HepG2 (cell line): ENCODE measurements at regions not wholly inside any gene's neighbourhood (a gene's known extent, or its start where the extent isn't known, plus 50 kb on each side); places are given as distances from the start of the nearest gene placed in this dataset.

Source experiments
- ATAC-seq: fragments of 200-7000 bp; cut with Tn5 transposase; 3 replicates; pipeline ENCODE4 v1.9.1; 2020; ENCODE audit warnings: mild to moderate bottlenecking, moderate library complexity
- BruUV-seq: library from RNA; stranded (reverse); fragments of 400-500 nt; replicated peaks from 2 replicates; lab custom pipeline; 2021; lab: Mats Ljungman, UMichigan
- CTCF ChIA-PET: fragments of 300-600 bp; formaldehyde crosslinking; extraction: SDS; loops from one replicate; lab custom pipeline; 2021; ENCODE audit warnings: low total read pairs, inconsistent platforms, low intra/inter-chr PET ratio; lab: Yijun Ruan, JAX
- POLR2A ChIA-PET: fragments of 350-600 bp; sonication (Branson Sonifier 250); formaldehyde crosslinking; loops from one replicate; lab custom pipeline; 2020; ENCODE audit warnings: antibody characterized with exemption, inconsistent platforms; lab: Yijun Ruan, JAX
- DNase-seq: peaks from one replicate; pipeline ENCODE4 v3.0.0-alpha.2; 2015; ENCODE audit warnings: low spot score
- FAIRE-seq: peaks from 3 replicates; lab custom pipeline; 2011; peaks lifted over from hg19 to GRCh38; lab: Jason Lieb, UNC
- H2AFZ ChIP-seq: one replicate; pipeline ENCODE4 v1.6.1; 2011; ENCODE audit warnings: low read length, inconsistent platforms
- H3K27ac ChIP-seq: fragments of 300-600 bp; 3 replicates; pipeline ENCODE4 v1.8.0; 2011; ENCODE audit warnings: mixed run types, mild to moderate bottlenecking, mixed read lengths, low read length, inconsistent platforms; ENCODE audit not compliant: insufficient read depth; ENCODE audit errors: extremely low read length
- H3K27me3 ChIP-seq, 2 experiments: fragments of 200-600 bp in 1 of 2; 2 replicates in 1 of 2; 3 replicates in 1 of 2; pipeline versions ENCODE4 v1.6.0 to v1.8.0; 2011; ENCODE audit warnings: low read length in 2 of 2, mild to moderate bottlenecking in 2 of 2, moderate library complexity in 2 of 2, inconsistent platforms in 1 of 2; ENCODE audit not compliant: insufficient read depth in 2 of 2, control insufficient read depth in 1 of 2
- H3K36me3 ChIP-seq, 2 experiments: fragments of 200-600 bp in 1 of 2; replicated peaks in 1 of 2; 2 replicates in 1 of 2; 3 replicates in 1 of 2; pipeline versions ENCODE4 v1.5.1 to v1.8.0; 2011; ENCODE audit warnings: low read length in 2 of 2, inconsistent platforms in 1 of 2; ENCODE audit not compliant: insufficient read depth in 2 of 2, control insufficient read depth in 1 of 2
- H3K4me1 ChIP-seq: 2 replicates; pipeline ENCODE4 v1.5.1; 2012; ENCODE audit warnings: low read length, inconsistent platforms; ENCODE audit not compliant: insufficient read depth
- H3K4me2 ChIP-seq: 2 replicates; pipeline ENCODE4 v1.6.0; 2011; ENCODE audit warnings: low read depth, low read length, inconsistent platforms
- H3K4me3 ChIP-seq, 3 experiments: fragments of 200-600 bp in 1 of 3; sonication (generic), shearing (Covaris generic) in 1 of 3; replicated peaks in 1 of 3; 2 replicates each; pipeline ENCODE4 v1.5.1; 2011 to 2016; ENCODE audit warnings: low read length in 3 of 3, inconsistent platforms in 2 of 3, low read depth in 2 of 3, mild to moderate bottlenecking in 2 of 3, control low read depth in 1 of 3, mixed read lengths in 1 of 3; ENCODE audit not compliant: insufficient read depth in 1 of 3
- H3K79me2 ChIP-seq: one replicate; pipeline ENCODE4 v1.6.1; 2011; ENCODE audit warnings: low read length, inconsistent platforms; ENCODE audit not compliant: insufficient read depth
- H3K9ac ChIP-seq: 2 replicates; pipeline ENCODE4 v1.6.0; 2011; ENCODE audit warnings: mild to moderate bottlenecking, low read depth, low read length, inconsistent platforms; ENCODE audit not compliant: insufficient read depth
- H3K9me3 ChIP-seq: 2 replicates; pipeline ENCODE4 v1.5.1; 2012; ENCODE audit warnings: mild to moderate bottlenecking, low read length
- H4K20me1 ChIP-seq: 2 replicates; pipeline ENCODE4 v1.6.0; 2011; ENCODE audit warnings: inconsistent platforms, mild to moderate bottlenecking, low read length, moderate library complexity; ENCODE audit not compliant: insufficient read depth
- FOXK2 ChIP-seq: fragments of 450-650 bp; IDR thresholded peaks from 2 replicates; pipeline ENCODE4 v1.6.1; 2016
- FOXO1 ChIP-seq: sonication (generic); formaldehyde crosslinking; IDR thresholded peaks from 2 replicates; pipeline ENCODE4 v1.4.0; 2020; ENCODE audit warnings: missing genetic modification reagents
- SKI ChIP-seq: fragments of 450-650 bp; IDR thresholded peaks from one replicate; pipeline ENCODE4 v1.6.1; 2018; ENCODE audit warnings: mild to moderate bottlenecking; ENCODE audit not compliant: partially characterized antibody
- SMAD9 ChIP-seq: sonication (generic); formaldehyde crosslinking; IDR thresholded peaks from 2 replicates; pipeline ENCODE4 v1.5.1; 2020; ENCODE audit warnings: mild to moderate bottlenecking, missing genetic modification reagents
- TP53 ChIP-seq: sonication (generic); formaldehyde crosslinking; conservative IDR thresholded peaks from 2 replicates; pipeline ENCODE4 v1.4.0; 2020; ENCODE audit warnings: missing genetic modification reagents
- YEATS2 ChIP-seq: sonication (generic); formaldehyde crosslinking; IDR thresholded peaks from 2 replicates; pipeline ENCODE4 v1.4.0; 2020; ENCODE audit warnings: missing genetic modification reagents, borderline replicate concordance
- ZNF224 ChIP-seq: sonication (generic); formaldehyde crosslinking; IDR thresholded peaks from 2 replicates; pipeline ENCODE4 v1.5.0; 2020; ENCODE audit warnings: mild to moderate bottlenecking, missing genetic modification reagents
- ZNF546 ChIP-seq: sonication (generic); formaldehyde crosslinking; conservative IDR thresholded peaks from 2 replicates; pipeline ENCODE4 v1.8.1; 2023; ENCODE audit warnings: mild to moderate bottlenecking, missing genetic modification reagents
- ZNF792 ChIP-seq: IDR thresholded peaks from 2 replicates; pipeline ENCODE4 v1.6.1; 2016
- WGBS: methylation state at CpG from one replicate; pipeline ENCODE4 v1.1.6; 2017; ENCODE audit warnings: low lambda C conversion rate; 5-methylcytosine and 5-hydroxymethylcytosine counted together
- in situ Hi-C: cut with HindIII; loops from 2 replicates; pipeline ENCODE4 v1.10.0; 2017; ENCODE audit warnings: low pct_unique_long_range_greater_than_20kb; ENCODE audit not compliant: extremely low pct_ligation_motif_present
- intact Hi-C: fragments of 100-400 bp; cut with micrococcal nuclease; formaldehyde crosslinking; loops from one replicate; pipeline ENCODE4 v1.10.0; 2022; ENCODE audit not compliant: unreplicated experiment
- TF ChIP-seq, protein P1 (sequence below): sonication (generic); formaldehyde crosslinking; IDR thresholded peaks from 2 replicates; pipeline ENCODE4 v1.4.0; 2020; ENCODE audit warnings: missing genetic modification reagents, mild to moderate bottlenecking, borderline replicate concordance
- TF ChIP-seq, protein P2 (sequence below): sonication (generic); formaldehyde crosslinking; IDR thresholded peaks from 2 replicates; pipeline ENCODE4 v1.4.0; 2020; ENCODE audit warnings: missing genetic modification reagents, low read depth, mild to moderate bottlenecking, borderline replicate concordance
- TF ChIP-seq, protein P3 (sequence below): sonication (generic); formaldehyde crosslinking; IDR thresholded peaks from 2 replicates; pipeline ENCODE4 v1.8.1; 2022; ENCODE audit warnings: mild to moderate bottlenecking, missing genetic modification reagents
- TF ChIP-seq, protein P4 (sequence below): sonication (generic); formaldehyde crosslinking; IDR thresholded peaks from 2 replicates; pipeline ENCODE4 v1.9.0; 2021; ENCODE audit warnings: missing genetic modification reagents, borderline replicate concordance
- TF ChIP-seq, protein P5 (sequence below): sonication (generic); formaldehyde crosslinking; IDR thresholded peaks from 2 replicates; pipeline ENCODE4 v1.5.0; 2020; ENCODE audit warnings: mild to moderate bottlenecking, missing genetic modification reagents

DNA sequence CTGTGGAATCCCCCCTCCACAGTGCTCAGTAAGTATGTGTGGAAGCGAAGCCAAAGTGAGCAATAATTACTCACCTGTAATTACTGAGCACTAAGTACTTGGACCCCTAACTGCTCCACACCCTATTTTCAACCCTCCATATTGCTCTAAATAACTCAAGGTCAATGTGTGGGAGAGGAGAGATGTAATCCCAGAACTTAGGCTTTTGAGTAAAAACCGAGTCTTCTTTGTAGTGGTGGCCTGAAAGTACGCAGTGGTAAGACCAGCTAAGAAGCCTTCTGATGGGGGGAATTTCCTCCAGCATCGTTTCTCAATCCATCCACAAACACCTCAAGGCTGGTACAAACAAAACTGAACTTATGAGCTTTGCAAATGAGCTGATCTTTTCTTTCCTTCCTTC, 551.6 kb downstream of the ZEB2 start:
- intact Hi-C loops, result no loop called here
- ATAC-seq (no peak), DNase-seq (no peak), FAIRE-seq (no peak)
- Histone ChIP-seq H3K79me2 (no peaks in the 10 kb centered on the region), H3K9me3 (no peaks in the 10 kb centered on the region), H4K20me1 (no peaks in the 10 kb centered on the region), H3K27me3 (no peaks in the 10 kb centered on the region), H2AFZ (no peak overlapping the region), H3K4me2 (no peak overlapping the region), H3K27ac (no peak overlapping the region), H3K4me3 (no peak overlapping the region), H3K36me3 (no peaks in the 10 kb centered on the region), H3K9ac (no peak overlapping the region), H3K4me1 (no peaks in the 10 kb centered on the region)
- 37% methylated on average over 4 of the region's 4 CpGs for WGBS
- POLR2A ChIA-PET, result no interaction called here
- in situ Hi-C loops, result no loop called here
- no TSS peak for BruUV-seq
- CTCF ChIA-PET, result no interaction called here
- TF ChIP-seq, protein P1, sequence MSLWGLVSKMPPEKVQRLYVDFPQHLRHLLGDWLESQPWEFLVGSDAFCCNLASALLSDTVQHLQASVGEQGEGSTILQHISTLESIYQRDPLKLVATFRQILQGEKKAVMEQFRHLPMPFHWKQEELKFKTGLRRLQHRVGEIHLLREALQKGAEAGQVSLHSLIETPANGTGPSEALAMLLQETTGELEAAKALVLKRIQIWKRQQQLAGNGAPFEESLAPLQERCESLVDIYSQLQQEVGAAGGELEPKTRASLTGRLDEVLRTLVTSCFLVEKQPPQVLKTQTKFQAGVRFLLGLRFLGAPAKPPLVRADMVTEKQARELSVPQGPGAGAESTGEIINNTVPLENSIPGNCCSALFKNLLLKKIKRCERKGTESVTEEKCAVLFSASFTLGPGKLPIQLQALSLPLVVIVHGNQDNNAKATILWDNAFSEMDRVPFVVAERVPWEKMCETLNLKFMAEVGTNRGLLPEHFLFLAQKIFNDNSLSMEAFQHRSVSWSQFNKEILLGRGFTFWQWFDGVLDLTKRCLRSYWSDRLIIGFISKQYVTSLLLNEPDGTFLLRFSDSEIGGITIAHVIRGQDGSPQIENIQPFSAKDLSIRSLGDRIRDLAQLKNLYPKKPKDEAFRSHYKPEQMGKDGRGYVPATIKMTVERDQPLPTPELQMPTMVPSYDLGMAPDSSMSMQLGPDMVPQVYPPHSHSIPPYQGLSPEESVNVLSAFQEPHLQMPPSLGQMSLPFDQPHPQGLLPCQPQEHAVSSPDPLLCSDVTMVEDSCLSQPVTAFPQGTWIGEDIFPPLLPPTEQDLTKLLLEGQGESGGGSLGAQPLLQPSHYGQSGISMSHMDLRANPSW, result no peak
- no peak for TF ChIP-seq YEATS2
- TF ChIP-seq, protein P2, sequence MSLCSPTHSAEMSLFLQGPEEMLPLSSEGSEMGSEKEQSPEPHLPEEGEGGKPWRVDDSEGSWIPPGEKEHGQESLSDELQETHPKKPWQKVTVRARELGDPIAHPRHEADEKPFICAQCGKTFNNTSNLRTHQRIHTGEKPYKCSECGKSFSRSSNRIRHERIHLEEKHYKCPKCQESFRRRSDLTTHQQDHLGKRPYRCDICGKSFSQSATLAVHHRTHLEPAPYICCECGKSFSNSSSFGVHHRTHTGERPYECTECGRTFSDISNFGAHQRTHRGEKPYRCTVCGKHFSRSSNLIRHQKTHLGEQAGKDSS (CRISPR knock-in tag), result no peak
- TF ChIP-seq, protein P3, sequence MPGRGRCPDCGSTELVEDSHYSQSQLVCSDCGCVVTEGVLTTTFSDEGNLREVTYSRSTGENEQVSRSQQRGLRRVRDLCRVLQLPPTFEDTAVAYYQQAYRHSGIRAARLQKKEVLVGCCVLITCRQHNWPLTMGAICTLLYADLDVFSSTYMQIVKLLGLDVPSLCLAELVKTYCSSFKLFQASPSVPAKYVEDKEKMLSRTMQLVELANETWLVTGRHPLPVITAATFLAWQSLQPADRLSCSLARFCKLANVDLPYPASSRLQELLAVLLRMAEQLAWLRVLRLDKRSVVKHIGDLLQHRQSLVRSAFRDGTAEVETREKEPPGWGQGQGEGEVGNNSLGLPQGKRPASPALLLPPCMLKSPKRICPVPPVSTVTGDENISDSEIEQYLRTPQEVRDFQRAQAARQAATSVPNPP (CRISPR knock-in tag), result no peak
- TF ChIP-seq SMAD9 (CRISPR knock-in tag), result no peak
- TF ChIP-seq, protein P4, sequence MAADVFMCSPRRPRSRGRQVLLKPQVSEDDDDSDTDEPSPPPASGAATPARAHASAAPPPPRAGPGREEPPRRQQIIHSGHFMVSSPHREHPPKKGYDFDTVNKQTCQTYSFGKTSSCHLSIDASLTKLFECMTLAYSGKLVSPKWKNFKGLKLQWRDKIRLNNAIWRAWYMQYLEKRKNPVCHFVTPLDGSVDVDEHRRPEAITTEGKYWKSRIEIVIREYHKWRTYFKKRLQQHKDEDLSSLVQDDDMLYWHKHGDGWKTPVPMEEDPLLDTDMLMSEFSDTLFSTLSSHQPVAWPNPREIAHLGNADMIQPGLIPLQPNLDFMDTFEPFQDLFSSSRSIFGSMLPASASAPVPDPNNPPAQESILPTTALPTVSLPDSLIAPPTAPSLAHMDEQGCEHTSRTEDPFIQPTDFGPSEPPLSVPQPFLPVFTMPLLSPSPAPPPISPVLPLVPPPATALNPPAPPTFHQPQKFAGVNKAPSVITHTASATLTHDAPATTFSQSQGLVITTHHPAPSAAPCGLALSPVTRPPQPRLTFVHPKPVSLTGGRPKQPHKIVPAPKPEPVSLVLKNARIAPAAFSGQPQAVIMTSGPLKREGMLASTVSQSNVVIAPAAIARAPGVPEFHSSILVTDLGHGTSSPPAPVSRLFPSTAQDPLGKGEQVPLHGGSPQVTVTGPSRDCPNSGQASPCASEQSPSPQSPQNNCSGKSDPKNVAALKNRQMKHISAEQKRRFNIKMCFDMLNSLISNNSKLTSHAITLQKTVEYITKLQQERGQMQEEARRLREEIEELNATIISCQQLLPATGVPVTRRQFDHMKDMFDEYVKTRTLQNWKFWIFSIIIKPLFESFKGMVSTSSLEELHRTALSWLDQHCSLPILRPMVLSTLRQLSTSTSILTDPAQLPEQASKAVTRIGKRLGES (CRISPR knock-in tag), result no peak
- TF ChIP-seq ZNF224, result no peak
- no peak for TF ChIP-seq FOXO1 (CRISPR knock-in tag)
- TF ChIP-seq SKI, result no peak
- no peak for TF ChIP-seq FOXK2
- TF ChIP-seq, protein P5, sequence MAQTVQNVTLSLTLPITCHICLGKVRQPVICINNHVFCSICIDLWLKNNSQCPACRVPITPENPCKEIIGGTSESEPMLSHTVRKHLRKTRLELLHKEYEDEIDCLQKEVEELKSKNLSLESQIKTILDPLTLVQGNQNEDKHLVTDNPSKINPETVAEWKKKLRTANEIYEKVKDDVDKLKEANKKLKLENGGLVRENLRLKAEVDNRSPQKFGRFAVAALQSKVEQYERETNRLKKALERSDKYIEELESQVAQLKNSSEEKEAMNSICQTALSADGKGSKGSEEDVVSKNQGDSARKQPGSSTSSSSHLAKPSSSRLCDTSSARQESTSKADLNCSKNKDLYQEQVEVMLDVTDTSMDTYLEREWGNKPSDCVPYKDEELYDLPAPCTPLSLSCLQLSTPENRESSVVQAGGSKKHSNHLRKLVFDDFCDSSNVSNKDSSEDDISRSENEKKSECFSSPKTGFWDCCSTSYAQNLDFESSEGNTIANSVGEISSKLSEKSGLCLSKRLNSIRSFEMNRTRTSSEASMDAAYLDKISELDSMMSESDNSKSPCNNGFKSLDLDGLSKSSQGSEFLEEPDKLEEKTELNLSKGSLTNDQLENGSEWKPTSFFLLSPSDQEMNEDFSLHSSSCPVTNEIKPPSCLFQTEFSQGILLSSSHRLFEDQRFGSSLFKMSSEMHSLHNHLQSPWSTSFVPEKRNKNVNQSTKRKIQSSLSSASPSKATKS (CRISPR knock-in tag), result no peak
- TF ChIP-seq TP53 (CRISPR knock-in tag), result no peak
- TF ChIP-seq ZNF792 (CRISPR knock-in tag), result no peak
- TF ChIP-seq ZNF546 (CRISPR knock-in tag), result no peak
